Neutrophil (primary cell): ENCODE measurements at regions not wholly inside any gene's neighbourhood (a gene's known extent, or its start where the extent isn't known, plus 50 kb on each side); places are given as distances from the start of the nearest gene placed in this dataset.

ENCODE experiments used
- H3K27ac ChIP-seq: fragments of 200-600 bp; sonication (generic); 2 replicates; pipeline ENCODE4 v1.5.1; 2016; ENCODE audit warnings: mild to moderate bottlenecking, moderate library complexity
- H3K27me3 ChIP-seq: fragments of 200-600 bp; sonication (generic); 2 replicates; pipeline ENCODE4 v1.6.0; 2016; ENCODE audit warnings: mild to moderate bottlenecking
- H3K36me3 ChIP-seq: fragments of 200-600 bp; sonication (generic); 2 replicates; pipeline ENCODE4 v1.5.1; 2017
- H3K4me1 ChIP-seq, 2 experiments: fragments of 200-600 bp in 1 of 2; sonication (generic) in 1 of 2; 1 replicate in 1 of 2; 2 replicates in 1 of 2; pipeline versions ENCODE4 v1.5.1 to v1.6.1; 2013 to 2016; ENCODE audit warnings: low read depth in 1 of 2, low read length in 1 of 2, mild to moderate bottlenecking in 1 of 2, moderate library complexity in 1 of 2; ENCODE audit not compliant: control insufficient read depth in 1 of 2, insufficient read depth in 1 of 2
- H3K4me3 ChIP-seq, 2 experiments: fragments of 200-600 bp in 1 of 2; sonication (generic) in 1 of 2; 1 replicate in 1 of 2; 2 replicates in 1 of 2; pipeline ENCODE4 v1.5.1; 2013 to 2016; ENCODE audit warnings: low read depth in 1 of 2, low read length in 1 of 2, mild to moderate bottlenecking in 1 of 2, moderate library complexity in 1 of 2
- H3K9me3 ChIP-seq: fragments of 200-600 bp; sonication (generic); 2 replicates; pipeline ENCODE4 v1.5.1; 2016
- CTCF ChIP-seq: fragments of 200-600 bp; sonication (generic); IDR thresholded peaks from 2 replicates; pipeline ENCODE4 v1.5.1; 2016; ENCODE audit warnings: antibody characterized with exemption

GRCh38 chr11:109864834-109865547 lies 228.2 kb upstream of the ZC3H12C start:
- no peaks in the 10 kb centered on the region for H3K27me3 ChIP-seq
- no peak overlapping the region for H3K27ac ChIP-seq
- no peaks in the 10 kb centered on the region for H3K4me1 ChIP-seq
- H3K9me3 ChIP-seq: no peaks in the 10 kb centered on the region
- H3K4me3 ChIP-seq: no peak overlapping the region
- no peaks in the 10 kb centered on the region for H3K36me3 ChIP-seq
- TF ChIP-seq CTCF: no peak

GRCh38 chr11:109865548-109866186 lies 227.5 kb upstream of the ZC3H12C start:
- H3K27me3 ChIP-seq: no peaks in the 10 kb centered on the region
- TF ChIP-seq CTCF: no peak
- H3K4me3 ChIP-seq: no peak overlapping the region

GRCh38 chr11:109867784-109868183 lies 225.4 kb upstream of the ZC3H12C start:
- Histone ChIP-seq H3K36me3 (no peaks in the 10 kb centered on the region), H3K4me3 (no peak overlapping the region), H3K9me3 (no peaks in the 10 kb centered on the region), H3K27ac (no peak overlapping the region), H3K27me3 (no peaks in the 10 kb centered on the region), H3K4me1 (no peaks in the 10 kb centered on the region)
- TF ChIP-seq CTCF: no peak

More at GRCh38 chr11:109865548-109866186, 227.5 kb upstream of the ZC3H12C start:
- Histone ChIP-seq H3K4me1 (no peaks in the 10 kb centered on the region), H3K27ac (no peak overlapping the region), H3K9me3 (no peaks in the 10 kb centered on the region), H3K36me3 (no peaks in the 10 kb centered on the region)

GRCh38 chr11:109869536-109869935 lies 223.7 kb upstream of the ZC3H12C start:
- H3K27me3 ChIP-seq: no peaks in the 10 kb centered on the region
- no peaks in the 10 kb centered on the region for H3K9me3 ChIP-seq
- TF ChIP-seq CTCF: no peak
- H3K36me3 ChIP-seq: no peaks in the 10 kb centered on the region
- no peaks in the 10 kb centered on the region for H3K4me1 ChIP-seq
- H3K4me3 ChIP-seq: no peak overlapping the region
- H3K27ac ChIP-seq: no peak overlapping the region

DNA sequence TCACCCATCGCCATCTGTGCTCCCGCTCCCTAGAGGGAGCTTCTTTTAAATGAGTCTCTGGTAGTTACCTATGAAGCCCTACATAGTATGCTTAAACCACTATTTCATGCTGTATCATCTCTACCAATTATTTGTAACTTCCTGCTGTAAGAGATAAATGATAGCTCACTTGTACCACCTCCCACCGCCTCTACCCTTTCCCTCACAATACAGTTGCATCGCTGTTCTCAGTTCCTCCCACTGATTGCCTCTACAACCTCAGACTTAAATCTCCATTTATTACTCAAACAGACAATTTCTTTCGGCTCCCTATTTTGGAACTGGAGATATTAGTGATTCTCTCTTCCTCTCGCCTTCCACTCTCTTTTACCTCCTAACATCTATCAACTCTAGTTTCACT lies 222.9 kb upstream of the ZC3H12C start:
- Histone ChIP-seq H3K36me3 (no peaks in the 10 kb centered on the region), H3K27ac (no peak overlapping the region), H3K27me3 (no peaks in the 10 kb centered on the region), H3K4me3 (no peak overlapping the region), H3K9me3 (no peaks in the 10 kb centered on the region), H3K4me1 (no peaks in the 10 kb centered on the region)
- TF ChIP-seq CTCF: no peak
